LHCN-M2 (cell line): ENCODE measurements at regions not wholly inside any gene's neighbourhood (a gene's known extent, or its start where the extent isn't known, plus 50 kb on each side); places are given as distances from the start of the nearest gene placed in this dataset.

Source experiments
- DNase-seq: peaks from one replicate; pipeline ENCODE4 v3.0.0-alpha.2; 2012; ENCODE audit warnings: low read depth

DNA sequence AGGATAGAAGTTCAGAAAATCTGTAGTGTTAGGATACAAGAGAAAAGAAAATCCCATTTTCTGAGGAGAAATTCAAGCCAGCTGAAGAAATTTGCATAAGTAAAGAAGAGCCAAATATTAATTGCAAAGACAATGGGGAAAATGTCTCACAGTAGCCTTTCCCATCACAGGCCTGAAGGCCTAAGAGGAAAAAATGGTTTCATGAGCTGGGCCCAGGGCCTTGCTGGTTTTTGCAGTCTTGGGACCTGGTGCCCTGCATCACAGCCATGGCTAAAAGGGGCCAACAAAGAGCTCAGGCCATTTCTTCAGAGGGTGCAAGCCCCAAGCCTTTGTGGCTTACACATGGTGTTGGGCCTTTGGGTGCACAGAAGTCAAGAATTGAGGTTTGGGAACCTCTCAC, 413.6 kb upstream of the CYRIA start:
- DNase-seq = no peak

DNA sequence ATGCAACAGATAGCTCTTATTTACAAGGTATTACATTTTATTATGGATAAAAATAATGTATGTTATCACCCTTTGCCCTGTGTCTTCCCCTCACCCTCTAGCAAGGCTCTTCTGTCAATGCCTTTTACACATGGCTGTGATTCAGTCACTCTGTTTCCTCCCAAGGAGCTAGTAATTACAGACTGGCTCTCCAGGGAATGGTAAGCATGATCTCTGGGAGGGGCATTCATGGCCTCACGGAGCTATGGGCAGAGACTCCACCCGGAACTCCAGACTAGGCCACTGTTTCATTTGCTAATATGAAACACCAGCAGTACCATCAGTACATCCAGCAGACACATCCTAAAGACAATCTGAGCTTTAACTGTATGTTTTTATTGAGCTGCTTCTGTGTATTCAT, 410.9 kb upstream of the CYRIA start:
- DNase-seq = peak; percentile 63

DNA sequence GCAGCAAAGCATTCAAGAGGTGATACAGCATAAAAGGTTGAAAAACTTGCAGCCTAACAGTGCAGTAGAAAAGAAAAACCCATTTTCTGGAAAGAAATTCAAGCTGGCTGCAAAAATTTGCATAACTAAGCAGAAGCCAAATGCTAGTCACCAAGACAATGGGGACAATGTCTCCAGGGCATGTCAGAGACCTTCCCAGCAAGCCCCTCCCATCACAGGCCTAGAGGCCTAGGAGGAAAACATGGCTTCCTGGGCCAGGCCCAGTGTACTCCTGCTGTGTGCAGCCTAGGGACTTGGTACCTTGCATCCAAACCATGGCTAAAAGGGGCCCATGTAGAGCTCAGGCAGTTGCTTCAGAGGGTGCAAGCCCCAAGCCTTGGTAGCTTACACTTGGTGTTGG, 405.1 kb upstream of the CYRIA start:
- DNase-seq = no peak

DNA sequence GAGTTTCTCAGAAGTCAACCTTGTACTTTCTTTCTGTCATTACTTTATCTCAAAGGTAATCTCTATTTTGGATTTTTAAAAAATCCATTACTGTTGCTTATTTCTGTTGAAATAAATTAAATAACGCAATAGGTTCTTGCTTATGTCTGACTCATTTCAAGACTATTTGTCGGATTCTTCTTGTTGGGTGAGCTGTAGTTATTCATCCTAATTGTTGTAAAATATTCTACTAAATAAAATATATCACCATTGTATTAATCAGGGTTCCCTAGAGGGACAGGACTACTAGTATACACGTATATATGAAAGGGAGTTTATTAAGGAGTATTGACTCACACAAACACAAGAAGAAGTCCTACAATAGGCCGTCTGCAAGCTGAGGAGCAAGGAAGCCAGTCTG, 403.9 kb upstream of the CYRIA start:
- DNase-seq = no peak

DNA sequence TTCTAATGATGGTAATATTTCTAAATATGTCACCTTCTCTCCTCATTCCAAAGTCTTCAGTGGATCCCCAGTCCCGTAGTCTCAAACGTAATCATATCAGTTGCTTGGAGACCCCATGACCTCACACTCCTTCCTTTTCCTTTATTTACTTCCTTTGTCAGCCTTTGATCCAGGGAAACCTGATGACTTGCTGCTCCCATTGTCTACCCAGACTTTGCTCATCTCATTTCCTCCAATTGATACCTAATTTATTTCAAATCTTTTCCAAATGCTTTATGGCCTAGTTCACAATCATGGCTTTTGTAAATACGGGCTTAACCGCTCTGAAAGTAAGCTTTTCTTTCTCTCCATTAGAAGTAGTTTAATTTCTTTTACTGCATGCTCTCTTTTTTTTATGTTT, 402.4 kb upstream of the CYRIA start:
- DNase-seq = no peak

DNA sequence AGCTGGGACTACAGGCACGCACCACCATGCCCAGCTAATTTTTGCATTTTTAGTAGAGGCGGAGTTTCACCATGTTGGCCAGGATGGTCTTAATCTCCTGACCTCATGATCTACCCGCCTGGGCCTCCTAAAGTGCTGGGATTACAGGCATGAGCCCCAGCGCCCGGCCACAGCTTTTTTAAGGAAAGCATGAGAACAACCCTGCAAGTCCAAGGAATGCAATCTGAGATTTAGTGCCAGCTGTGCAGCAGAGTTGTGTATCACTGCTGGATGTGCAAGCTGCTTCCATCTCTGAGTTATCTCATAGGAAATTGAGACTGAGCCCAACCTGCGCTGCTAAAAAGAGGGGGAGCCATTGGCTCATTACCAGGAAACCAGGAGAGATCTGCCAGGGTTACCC, 399.9 kb upstream of the CYRIA start:
- no peak for DNase-seq

DNA sequence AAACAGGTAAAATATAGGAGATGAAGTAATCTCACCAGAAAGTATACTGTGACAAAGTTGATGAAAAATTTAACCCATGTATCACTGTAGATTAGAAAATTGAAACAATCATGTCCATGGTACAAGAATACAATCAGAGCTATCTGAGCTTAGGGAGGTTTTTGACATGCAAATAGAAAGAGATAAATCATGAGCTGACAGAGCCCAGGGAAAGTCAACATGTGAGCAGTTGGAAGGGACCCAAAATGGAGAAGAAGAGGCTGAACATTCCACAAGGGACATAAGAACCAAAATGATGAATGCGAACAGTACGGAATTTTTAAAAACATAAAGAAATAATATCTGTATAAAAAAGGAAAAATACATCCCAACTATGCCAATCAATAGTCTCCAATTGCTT, 395.4 kb upstream of the CYRIA start:
- no peak for DNase-seq

DNA sequence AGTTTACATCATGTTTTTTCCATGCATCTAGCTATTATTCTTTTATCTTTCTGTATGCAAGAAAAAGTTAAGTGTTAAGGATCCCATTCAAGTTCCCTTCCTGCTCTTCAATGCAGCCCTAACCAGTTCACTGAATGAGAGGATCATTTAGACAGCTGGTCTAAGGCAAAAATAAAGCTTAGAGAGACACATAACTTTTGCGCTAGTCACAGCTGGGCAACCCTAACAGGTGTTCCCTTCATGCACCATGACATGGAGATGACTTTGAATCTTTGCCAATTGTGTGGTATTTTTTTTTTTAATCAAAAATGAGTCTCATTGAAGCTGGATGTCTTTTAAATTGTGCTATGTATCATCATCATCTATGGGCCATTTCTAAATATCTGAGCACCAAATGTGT, 393.8 kb upstream of the CYRIA start:
- DNase-seq = peak; percentile 96

DNA sequence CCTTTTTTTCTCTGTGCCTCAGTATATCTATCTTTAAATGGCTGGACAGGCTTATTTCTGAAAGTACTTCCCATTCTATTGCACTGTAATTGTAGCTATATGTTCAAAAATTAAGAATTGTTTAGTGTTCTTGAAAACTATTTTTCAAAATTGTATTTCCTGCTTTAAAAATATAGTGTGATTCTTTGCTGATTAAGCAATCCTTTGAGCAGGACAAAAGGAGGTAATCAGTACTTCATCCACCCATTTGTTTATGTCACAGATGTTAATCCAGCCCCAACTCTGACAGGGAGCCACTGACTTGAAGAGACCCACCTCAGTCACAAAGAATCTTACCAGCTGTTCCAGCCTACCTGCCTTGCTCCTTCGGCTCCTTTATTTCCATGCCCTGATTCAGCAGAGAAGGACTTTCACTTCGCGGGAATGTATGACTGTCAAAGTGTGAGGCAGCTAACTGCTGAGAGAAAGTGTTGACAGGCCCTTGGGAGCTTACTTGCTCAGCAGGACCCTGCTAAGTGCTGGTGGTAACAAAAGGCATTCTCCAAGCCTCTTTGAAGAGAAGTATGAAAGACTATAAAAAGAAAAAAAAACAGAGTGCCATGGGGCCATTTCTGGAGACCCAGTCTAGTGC, 393.3 kb upstream of the CYRIA start:
- DNase-seq = peak; percentile 69

DNA sequence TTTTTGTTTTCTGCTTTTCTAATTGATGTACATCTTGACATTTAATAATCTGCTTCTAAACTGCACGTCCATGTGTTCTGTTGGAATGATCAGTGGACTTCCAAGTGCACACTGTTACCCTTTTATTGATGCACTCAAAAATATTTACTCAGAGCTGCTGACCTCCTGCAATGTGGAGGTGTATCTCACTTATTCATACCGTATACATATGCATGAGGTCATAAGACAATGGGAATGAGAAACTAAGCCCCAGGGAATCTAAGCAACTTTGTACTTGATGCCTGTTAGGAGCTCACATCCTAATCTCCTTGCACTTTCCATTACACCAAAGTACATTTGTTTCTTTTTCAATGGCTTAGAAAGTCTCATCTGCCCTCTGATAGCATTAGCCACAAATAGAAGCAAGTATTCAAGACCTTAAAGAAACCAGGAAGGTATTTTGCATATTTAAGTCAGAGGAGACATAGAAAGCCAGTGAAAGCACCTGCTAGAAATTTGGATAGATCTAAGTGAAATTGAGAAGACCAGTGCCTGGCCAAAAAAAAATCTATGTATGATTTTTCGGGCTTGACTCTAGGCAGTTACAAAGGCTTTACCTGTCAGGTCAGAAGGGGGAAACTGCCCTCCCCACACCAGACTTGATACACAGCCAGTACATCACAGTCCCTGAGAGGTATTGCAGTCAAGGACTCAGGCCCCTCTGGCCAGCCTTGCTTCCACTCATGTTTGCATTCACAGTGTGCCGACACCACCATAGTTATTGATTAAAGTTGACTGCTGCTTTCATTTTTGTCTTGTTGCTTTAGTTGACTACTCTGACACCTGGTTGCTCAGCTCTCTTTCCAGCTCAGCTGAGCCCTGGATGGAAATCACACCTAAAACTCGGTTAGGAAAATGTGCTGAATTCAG, 391.7 kb upstream of the CYRIA start:
- no peak for DNase-seq

DNA sequence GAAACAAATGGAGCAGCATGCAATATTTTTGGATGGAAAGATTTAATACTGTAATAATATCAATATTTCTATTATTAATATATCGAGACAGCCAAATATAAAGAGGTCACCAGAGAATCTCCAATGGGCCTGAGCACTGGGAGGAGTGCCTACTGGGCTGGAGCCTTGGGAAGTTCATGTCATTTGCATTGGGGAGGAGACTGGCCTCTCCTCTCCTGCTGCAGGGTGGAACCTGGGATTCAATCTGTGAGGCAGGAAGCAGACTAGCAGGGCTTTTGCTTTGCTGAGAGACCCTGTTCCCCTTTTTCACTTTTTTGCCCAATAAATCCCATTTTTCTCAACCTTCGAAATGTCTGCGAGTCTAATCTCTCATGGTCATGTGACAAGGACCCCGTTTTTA, 390.6 kb upstream of the CYRIA start:
- DNase-seq = no peak

DNA sequence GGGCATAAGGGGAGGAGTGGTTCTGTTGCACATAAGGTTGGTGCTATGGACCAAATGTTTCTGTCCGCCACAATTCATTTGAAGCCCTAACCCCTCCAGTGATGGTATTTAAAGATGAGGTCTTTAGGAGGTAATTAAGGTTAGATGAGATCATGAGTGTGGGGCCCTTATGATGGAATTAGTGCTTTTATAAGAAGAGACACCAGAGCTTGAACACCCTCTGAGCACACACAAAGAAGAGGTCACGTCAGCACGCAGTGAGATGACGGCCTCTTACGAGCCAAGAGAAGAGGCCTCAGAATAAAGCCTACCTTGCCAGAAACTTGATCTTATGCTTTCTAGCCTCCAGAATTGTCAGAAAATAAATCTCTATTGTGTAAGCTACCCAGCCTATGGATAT, 386.4 kb upstream of the CYRIA start:
- no peak for DNase-seq

DNA sequence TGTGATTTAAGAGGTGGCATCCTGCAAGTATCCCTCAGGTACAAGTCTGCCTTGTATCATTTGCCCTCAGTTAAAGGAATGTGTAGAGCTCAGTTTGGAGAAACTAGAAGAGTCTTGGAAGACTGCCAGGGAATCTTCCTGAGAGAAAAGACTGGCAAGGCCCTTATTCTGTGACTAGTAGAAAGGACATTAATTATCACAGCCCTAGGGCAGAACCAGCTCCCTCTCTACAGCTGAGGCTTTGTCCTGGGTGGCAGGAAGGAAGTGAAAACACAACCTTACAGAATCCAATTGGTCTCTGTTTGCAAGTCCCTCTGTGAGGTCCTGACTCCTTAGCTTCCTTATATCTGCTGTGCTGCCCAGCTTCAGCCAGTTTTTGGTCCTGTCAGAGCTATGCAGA, 385.9 kb upstream of the CYRIA start:
- DNase-seq = peak; percentile 12

DNA sequence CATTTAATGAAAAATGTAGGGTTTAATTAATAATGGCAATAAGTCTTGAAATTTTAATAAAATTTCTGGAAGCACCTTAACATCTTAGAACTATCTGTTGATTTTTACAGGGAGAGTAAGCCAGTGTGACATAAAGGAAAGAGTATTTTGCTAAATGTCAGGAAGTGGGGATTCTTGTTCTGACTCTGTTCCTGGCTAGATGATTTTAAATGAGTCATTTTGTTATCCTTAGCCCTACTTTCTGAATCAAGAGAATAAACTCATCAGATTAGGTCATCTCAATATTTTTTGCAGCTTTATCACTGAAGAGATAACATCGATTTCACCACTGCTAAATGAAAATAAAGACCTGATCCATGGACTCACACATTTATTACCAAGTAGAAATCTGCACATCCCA, 377.5 kb upstream of the CYRIA start:
- peak; percentile 64 for DNase-seq

DNA sequence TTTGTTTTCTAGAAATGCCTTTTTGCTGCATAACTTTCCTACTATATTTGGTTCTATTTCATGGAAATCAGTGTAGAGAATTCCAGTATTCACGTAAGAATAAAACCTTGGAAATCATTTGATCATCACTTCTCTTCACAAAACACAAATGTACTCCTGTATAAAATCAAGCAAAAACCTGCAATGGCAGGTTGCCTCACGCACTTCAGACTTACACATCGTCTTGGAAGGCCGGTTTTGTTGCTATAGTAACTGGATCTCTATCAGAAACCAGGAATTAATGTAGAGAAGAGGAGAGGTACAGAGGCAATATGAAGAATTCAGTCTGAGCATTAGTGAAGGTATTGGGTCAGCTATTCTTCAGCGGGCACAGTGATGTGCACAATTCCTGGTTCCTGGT, 370.7 kb upstream of the CYRIA start:
- no peak for DNase-seq

DNA sequence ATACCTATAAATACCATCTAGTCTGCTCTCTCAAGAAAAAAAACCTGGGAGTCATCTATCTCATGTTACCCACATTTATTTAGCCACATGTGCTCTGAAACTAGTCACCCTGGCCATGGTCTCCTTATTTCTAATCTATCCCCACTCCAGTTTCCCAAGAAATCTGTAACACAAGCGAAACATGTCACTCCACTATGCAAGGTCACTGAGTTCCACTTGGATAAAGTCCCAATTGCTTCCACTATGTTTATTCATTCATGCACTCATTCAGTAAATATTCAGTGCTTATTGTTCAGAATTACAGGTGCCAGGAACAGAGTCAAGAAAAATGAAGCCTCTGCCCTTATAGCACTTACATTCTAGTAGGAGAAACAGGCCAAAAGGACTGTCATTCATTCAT, 369.4 kb upstream of the CYRIA start:
- peak; percentile 6 for DNase-seq

DNA sequence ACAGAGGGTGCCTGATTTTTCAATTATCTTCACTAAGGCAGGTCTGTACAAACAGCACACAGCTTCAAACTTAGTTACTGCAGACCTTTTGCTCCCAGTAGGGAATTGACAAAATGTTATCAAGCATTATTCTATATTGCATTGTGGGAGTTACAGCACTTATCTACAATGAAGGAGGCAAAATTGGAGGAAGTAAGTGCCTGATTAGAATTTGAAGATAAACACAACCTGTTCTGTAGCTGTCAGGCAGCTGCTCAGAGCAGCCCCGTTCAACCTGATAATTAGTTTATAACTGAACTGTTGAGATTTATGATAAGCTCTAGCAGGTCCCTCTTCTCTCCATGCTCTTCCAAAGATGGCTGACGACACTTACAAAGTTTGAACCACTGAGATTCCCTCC, 364.4 kb upstream of the CYRIA start:
- DNase-seq = no peak

DNA sequence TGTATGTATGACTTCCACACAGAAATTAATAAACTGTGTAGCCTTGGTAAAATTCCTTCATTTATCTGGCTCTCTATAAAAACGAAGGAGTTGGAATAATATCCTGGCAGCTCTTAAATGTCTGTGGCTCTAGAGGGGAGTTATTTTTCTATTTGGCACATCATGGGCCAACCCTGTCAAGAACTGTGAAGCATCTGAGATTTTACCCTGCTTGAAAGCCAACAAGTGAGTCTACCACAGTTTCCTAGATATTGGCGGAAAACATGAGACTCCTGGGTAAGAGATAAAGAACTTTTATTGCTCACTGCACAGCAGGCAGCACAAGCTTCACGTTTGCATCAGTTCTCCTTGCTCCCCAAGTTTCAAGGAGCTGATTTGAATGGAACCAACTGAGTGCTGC, 346.7 kb upstream of the CYRIA start:
- DNase-seq = no peak

DNA sequence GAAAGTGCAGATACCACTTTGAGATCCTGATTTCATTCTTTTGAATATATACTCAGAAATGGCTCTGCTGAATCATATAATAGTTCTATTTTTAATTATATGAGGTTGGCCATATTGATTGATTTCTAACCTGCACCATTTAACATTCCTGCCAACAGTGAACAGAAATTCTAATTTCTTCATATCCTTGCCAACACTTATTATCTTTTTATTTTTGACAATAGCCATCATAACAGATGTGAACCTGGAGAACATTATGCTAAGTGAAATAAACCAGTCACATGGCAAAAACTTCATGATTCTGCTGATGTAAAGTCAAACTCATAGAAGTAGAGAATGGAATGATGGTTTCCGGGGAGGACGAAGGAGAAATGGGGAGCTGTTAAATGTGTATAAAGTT, 344.5 kb upstream of the CYRIA start:
- no peak for DNase-seq

DNA sequence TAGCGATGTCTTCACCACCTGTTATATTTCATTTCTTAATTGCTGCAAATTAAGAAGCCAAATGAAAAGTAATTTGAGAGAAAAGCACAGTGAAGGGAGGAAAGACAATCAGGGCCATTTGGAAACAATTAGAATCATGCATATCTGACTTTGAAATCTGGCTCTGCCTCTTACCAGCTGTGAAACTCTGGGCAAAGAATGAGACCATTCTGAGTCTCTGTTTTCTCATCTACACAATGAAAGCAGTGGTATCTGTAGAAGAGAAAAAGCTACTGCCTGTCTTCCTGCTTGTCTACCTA, 334.5 kb upstream of the CYRIA start:
- no peak for DNase-seq

DNA sequence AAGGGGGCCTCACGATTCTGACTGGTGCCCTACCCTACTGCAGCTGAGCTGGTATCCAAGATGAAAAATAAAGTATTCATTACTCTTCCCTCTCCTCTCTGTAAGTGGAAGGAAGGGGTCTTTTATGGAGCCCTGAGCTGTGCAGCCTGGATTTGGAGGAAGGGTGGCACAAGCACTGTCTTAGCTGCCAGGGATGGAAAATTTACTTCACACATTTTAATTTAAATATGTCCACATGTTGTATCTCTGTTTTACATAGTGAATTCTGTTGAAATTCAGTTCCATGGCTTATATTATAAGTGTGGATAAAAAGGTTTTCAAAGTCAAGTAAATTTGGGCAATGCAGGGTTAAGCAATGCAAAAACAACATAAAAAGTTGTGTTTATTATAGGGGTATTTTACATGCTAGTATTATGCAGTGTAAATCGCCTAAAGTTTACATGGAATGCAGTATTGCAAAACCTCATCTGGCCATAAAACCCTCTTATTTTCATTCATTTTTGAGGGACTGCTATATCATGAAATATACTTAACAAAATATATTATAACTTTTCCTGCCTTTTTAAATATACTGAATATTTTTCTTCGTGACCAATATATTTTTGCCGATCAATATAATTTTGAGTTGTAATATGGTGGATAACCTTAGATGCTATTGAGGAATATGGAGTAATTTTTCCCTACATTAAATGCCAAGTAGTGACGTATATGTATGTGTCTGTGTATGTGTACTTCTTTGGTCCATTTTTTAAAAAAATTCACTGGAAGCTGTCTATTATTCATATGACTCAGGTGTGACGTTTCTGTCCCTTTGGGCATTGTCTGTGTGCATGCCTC, 333.9 kb upstream of the CYRIA start:
- peak; percentile 19 for DNase-seq

DNA sequence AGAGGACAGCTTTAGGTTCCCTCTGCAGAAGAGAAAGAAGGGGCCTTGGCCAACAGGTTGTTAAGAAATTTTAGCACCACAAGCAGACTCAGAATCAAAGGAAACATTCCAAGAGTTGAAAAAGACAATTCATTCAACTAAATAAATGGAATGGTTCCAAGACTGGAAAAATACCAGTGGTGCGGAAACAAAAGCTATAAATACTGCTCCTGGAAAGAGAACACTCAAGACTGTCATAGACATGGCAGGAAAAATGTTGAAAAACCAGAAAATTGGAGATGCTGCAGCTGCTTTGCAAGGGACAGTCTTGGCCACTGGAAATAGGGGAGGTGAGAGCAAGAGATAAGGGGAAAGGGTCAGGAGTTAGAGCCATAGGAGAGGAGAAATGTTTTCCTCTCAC, 312.7 kb upstream of the CYRIA start:
- DNase-seq = no peak

DNA sequence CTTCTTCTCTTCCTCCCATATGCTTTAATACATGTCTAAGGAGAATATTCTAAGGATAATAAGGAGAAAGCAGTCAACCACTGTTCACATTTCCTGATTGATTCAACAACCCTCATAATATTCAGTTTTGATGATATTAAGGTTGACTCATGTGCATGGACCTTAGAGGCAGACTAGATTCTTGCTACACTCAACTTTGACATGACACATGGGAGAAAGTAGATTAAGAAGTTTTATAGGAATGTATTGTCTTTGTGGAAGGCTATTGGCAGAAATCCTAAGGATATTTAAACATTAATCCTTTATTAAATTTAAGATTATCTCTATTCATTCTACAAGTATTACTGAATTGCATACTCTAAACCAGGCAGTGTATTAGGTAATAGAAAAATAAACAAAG, 309.1 kb upstream of the CYRIA start:
- DNase-seq = no peak
